Caco-2 (cell line): ENCODE measurements at regions not wholly inside any gene's neighbourhood (a gene's known extent, or its start where the extent isn't known, plus 50 kb on each side); places are given as distances from the start of the nearest gene placed in this dataset.

Experiments
- BruUV-seq: library from RNA; stranded (reverse); fragments of 400-500 nt; replicated peaks from 2 replicates; lab custom pipeline; 2021; lab: Mats Ljungman, UMichigan
- CTCF ChIA-PET: fragments of 300-600 bp; sonication (Branson Sonifier 250); formaldehyde crosslinking; loops from one replicate; lab custom pipeline; 2022; ENCODE audit warnings: antibody characterized with exemption; lab: Charles Lee
- POLR2A ChIA-PET: fragments of 300-600 bp; sonication (Branson Sonifier 250); formaldehyde crosslinking; loops from one replicate; lab custom pipeline; 2022; ENCODE audit warnings: antibody characterized with exemption; lab: Charles Lee
- DNase-seq, 2 experiments: peaks; one replicate each; pipeline versions ENCODE4 v3.0.0 to v3.0.0-alpha.2; 2020 to 2022
- H3K27me3 ChIP-seq: replicated peaks from 2 replicates; pipeline ENCODE4 v1.6.0; 2011; ENCODE audit warnings: low read length; ENCODE audit not compliant: control insufficient read depth, insufficient read depth
- H3K36me3 ChIP-seq: 2 replicates; pipeline ENCODE4 v1.5.1; 2011; ENCODE audit warnings: low read length; ENCODE audit not compliant: control insufficient read depth, insufficient read depth
- H3K4me1 ChIP-seq: fragments of 250-450 bp; sonication (Bioruptor Pico); 2 replicates; pipeline ENCODE4 v1.5.1; 2020; ENCODE audit warnings: mild to moderate bottlenecking
- H3K4me3 ChIP-seq: 2 replicates; pipeline ENCODE4 v1.5.1; 2011; ENCODE audit warnings: low read depth, mild to moderate bottlenecking, control low read depth, low read length
- H3K9me3 ChIP-seq: fragments of 250-450 bp; sonication (Bioruptor Pico); 2 replicates; pipeline ENCODE4 v1.5.1; 2020; ENCODE audit warnings: mild to moderate bottlenecking, moderate library complexity
- H3K27ac Mint-ChIP-seq: one replicate; pipeline ENCODE4 v1.8.0; 2022; ENCODE audit warnings: mixed read lengths; ENCODE audit not compliant: unreplicated experiment
- H3K27me3 Mint-ChIP-seq: one replicate; pipeline ENCODE4 v1.8.0; 2022; ENCODE audit warnings: mixed read lengths; ENCODE audit not compliant: insufficient read depth, unreplicated experiment
- H3K36me3 Mint-ChIP-seq: one replicate; pipeline ENCODE4 v1.8.0; 2022; ENCODE audit warnings: mild to moderate bottlenecking, mixed read lengths; ENCODE audit not compliant: insufficient read depth, unreplicated experiment
- H3K4me1 Mint-ChIP-seq: one replicate; pipeline ENCODE4 v1.8.0; 2022; ENCODE audit warnings: low read depth, mixed read lengths; ENCODE audit not compliant: unreplicated experiment
- H3K4me3 Mint-ChIP-seq: one replicate; pipeline ENCODE4 v1.8.0; 2022; ENCODE audit warnings: mild to moderate bottlenecking, moderate library complexity, mixed read lengths; ENCODE audit not compliant: unreplicated experiment
- H3K9me3 Mint-ChIP-seq: one replicate; pipeline ENCODE4 v1.8.0; 2022; ENCODE audit warnings: mixed read lengths; ENCODE audit not compliant: unreplicated experiment
- intact Hi-C: fragments of 100-400 bp; cut with micrococcal nuclease; formaldehyde crosslinking; loops from one replicate; pipeline ENCODE4 v1.10.0; 2022; ENCODE audit not compliant: unreplicated experiment
- TF ChIP-seq, protein P1 (sequence below), 2 experiments: fragments of 200-600 bp in 1 of 2; IDR thresholded peaks; 1 replicate in 1 of 2; 2 replicates in 1 of 2; pipeline versions ENCODE4 v1.5.1 to v1.8.0; 2011 to 2022; ENCODE audit warnings: antibody characterized with exemption in 1 of 2, control low read depth in 1 of 2, inconsistent platforms in 1 of 2, low read depth in 1 of 2, low read length in 1 of 2, mild to moderate bottlenecking in 1 of 2, moderate library complexity in 1 of 2; ENCODE audit not compliant: insufficient read depth in 1 of 2, severe bottlenecking in 1 of 2, unreplicated experiment in 1 of 2

DNA sequence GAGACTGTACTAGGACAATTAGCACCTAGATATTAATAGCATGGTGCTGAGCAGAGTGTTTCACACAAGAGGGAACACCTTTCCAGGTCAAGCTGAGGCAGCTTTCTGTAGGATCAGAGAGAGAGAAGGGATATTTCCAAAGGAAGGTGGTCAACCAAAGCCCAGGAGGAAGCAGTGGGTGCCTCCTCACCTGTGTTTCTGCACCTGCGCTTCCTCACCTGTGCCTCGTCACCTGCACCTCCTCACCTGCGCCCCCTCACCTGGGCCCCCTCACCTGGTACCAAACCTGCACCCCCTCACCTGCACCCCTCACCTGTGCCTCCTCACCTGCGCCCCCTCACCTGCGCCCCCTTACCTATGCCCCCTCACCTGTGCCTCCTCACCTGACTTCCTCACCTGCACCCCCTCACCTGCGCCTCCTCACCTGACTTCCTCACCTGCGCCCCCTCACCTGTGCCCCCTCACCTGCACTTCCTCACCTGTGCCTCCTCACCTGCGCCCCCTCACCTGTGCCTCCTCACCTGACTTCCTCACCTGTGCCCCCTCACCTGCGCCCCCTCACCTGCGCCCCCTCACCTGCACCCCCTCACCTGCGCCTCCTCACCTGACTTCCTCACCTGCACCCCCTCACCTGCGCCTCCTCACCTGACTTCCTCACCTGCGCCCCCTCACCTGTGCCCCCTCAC is 67.9 kb downstream of the TTLL2 start:
- intact Hi-C loops, result no loop called here
- TF ChIP-seq, protein P1, sequence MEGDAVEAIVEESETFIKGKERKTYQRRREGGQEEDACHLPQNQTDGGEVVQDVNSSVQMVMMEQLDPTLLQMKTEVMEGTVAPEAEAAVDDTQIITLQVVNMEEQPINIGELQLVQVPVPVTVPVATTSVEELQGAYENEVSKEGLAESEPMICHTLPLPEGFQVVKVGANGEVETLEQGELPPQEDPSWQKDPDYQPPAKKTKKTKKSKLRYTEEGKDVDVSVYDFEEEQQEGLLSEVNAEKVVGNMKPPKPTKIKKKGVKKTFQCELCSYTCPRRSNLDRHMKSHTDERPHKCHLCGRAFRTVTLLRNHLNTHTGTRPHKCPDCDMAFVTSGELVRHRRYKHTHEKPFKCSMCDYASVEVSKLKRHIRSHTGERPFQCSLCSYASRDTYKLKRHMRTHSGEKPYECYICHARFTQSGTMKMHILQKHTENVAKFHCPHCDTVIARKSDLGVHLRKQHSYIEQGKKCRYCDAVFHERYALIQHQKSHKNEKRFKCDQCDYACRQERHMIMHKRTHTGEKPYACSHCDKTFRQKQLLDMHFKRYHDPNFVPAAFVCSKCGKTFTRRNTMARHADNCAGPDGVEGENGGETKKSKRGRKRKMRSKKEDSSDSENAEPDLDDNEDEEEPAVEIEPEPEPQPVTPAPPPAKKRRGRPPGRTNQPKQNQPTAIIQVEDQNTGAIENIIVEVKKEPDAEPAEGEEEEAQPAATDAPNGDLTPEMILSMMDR (IDR thresholded peaks at IDR 0.05; ENCODE audit: insufficient read depth in 1 of 2, low read depth in 1 of 2, low read length in 1 of 2, severe bottlenecking in 1 of 2, unreplicated experiment in 1 of 2), result no peak
- Histone ChIP-seq H3K27me3 (no peaks in the 10 kb centered on the region), H3K36me3 (no peaks in the 10 kb centered on the region), H3K9me3 (no peaks in the 10 kb centered on the region), H3K4me1 (peaks cover 7% of the 10 kb centered on the region), H3K4me3 (no peak overlapping the region)
- Mint-ChIP-seq H3K27ac (no peak overlapping the region), H3K36me3 (no peaks in the 10 kb centered on the region), H3K27me3 (no peaks in the 10 kb centered on the region), H3K9me3 (peaks cover 7% of the 10 kb centered on the region), H3K4me1 (peaks cover 6% of the 10 kb centered on the region), H3K4me3 (no peak overlapping the region)
- no TSS peak for BruUV-seq
- no peak for DNase-seq
- ChIA-PET CTCF (no interaction called here), POLR2A (no interaction called here)

DNA sequence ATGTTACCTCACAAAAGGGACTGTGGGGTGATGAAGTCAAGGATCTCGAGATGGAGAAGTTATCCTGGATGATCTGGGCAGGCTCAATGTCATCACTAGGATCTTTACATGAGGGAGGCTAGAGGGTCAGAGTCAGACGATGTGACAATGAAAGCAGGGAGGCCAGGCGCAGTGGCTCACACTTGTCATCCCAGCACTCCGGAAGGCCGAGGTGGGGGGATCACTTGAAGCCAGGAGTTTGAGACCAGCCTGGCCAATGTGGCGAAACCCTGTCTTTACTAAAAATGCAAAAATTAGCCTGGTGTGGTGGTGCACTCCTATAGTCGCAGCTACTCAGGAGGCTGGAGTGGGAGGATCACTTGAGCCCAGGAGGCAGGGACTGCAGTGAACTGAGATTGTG is 68.8 kb downstream of the TTLL2 start:
- peak in 1 of 2 experiments; percentile 8 for DNase-seq
- peaks cover 13% of the 10 kb centered on the region for H3K4me1 Mint-ChIP-seq
- H3K27me3 Mint-ChIP-seq, result no peaks in the 10 kb centered on the region
- H3K4me3 Mint-ChIP-seq, result no peak overlapping the region
- Histone ChIP-seq H3K36me3 (no peaks in the 10 kb centered on the region), H3K9me3 (no peaks in the 10 kb centered on the region), H3K4me3 (no peak overlapping the region), H3K4me1 (peaks cover 17% of the 10 kb centered on the region), H3K27me3 (no peaks in the 10 kb centered on the region)
- no peaks in the 10 kb centered on the region for H3K9me3 Mint-ChIP-seq
- TF ChIP-seq, protein P1 (IDR thresholded peaks at IDR 0.05; ENCODE audit: insufficient read depth in 1 of 2, low read depth in 1 of 2, low read length in 1 of 2, severe bottlenecking in 1 of 2, unreplicated experiment in 1 of 2), result no peak
- H3K36me3 Mint-ChIP-seq, result no peaks in the 10 kb centered on the region
- ChIA-PET POLR2A (no interaction called here), CTCF (no interaction called here)
- intact Hi-C loops, result no loop called here
- H3K27ac Mint-ChIP-seq, result peak overlapping the region; percentile 2
- BruUV-seq, result no TSS peak

DNA sequence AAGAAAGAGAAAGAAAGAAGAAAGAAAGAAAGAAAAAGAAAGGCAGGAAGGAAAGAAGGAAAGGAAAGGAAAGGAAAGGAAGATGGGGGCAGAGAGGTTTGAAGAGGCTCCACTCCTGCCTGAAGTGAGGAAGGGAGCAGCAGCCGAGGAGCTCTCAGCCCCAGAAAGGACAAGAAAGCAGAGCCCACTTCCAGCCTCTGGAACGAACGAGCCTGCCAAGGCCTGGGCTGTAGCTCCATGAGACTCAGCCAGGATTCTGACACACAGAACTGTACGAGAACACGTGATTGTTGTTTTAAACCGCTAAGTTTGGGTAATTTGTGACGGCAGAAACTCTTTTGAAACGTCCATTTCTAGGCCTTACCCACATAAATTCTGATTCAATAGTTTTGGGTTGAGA is 69.5 kb downstream of the TTLL2 start:
- H3K36me3 Mint-ChIP-seq, result no peaks in the 10 kb centered on the region
- no peak overlapping the region for H3K4me3 Mint-ChIP-seq
- ChIA-PET POLR2A (no interaction called here), CTCF (no interaction called here)
- no TSS peak for BruUV-seq
- intact Hi-C loops, result no loop called here
- Histone ChIP-seq H3K27me3 (no peaks in the 10 kb centered on the region), H3K36me3 (no peaks in the 10 kb centered on the region), H3K9me3 (no peaks in the 10 kb centered on the region), H3K4me1 (peaks cover 19% of the 10 kb centered on the region), H3K4me3 (no peak overlapping the region)
- peaks cover 13% of the 10 kb centered on the region for H3K4me1 Mint-ChIP-seq
- TF ChIP-seq, protein P1 (IDR thresholded peaks at IDR 0.05; ENCODE audit: insufficient read depth in 1 of 2, low read depth in 1 of 2, low read length in 1 of 2, severe bottlenecking in 1 of 2, unreplicated experiment in 1 of 2), result no peak
- H3K27ac Mint-ChIP-seq, result peak overlapping the region; percentile 2
- H3K9me3 Mint-ChIP-seq, result no peaks in the 10 kb centered on the region
- DNase-seq, result peak in 1 of 2 experiments; percentile 12
- no peaks in the 10 kb centered on the region for H3K27me3 Mint-ChIP-seq
